ENCODE measurements at regions not wholly inside any gene's neighbourhood (a gene's known extent, or its start where the extent isn't known, plus 50 kb on each side); places are given as distances from the start of the nearest gene placed in this dataset.
A peak's percentile ranks its signal among the peaks of the same experiment; 100 is the strongest.

DNA sequence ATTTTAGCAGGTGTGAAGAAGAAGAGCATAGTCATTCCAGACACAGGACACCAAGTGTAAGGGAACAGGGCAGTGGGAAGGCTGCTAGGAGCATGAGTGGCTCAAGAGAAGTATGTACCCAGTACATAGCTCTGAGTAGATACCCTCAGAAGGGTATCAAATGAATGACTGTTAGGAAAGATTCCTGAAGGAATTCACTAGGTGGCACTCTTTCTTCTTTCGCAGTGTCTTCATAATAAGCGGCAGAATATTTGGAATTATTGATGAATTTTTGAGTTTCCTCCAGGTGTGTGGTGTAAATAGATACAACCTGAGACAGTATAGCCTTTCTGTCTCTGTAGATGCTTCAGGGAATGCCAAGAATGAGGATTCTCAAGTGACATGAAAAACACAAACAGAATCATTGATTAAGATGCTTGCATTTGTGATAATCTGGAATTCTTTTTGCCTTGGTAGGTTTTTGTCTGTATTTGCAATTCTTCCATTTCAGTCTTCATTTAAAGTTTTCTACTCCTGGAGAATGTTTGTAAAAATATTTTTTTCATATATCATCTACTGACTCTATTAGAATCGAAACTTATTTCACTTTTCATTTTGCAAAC, 264.3 kb upstream of the RIMS1 start:
- TF ChIP-seq OVOL2 (CRISPR knock-in tag; IDR thresholded peaks at IDR 0.05; ENCODE audit: borderline replicate concordance): no peak
- POLR2A ChIA-PET: no interaction called here

DNA sequence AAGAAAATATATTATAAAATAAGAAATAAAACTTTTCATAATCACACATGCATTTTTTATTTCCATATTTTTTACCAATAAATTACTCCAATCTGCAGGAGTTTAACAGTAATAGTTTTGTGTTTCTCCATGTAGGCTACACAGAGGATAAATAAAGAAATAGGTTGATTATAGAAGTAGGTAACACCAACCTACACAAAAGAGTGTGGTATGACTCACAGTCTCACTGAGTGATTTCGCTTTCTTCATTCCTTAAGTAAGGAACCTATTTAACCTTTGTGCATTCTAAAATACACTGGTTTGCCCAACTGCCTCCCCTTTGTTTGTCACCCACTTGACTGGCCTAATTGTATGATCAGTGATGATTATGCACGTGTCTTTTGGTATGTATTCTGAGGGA, 244.2 kb upstream of the RIMS1 start:
- H3K27me3 Mint-ChIP-seq (ENCODE audit: low read depth): no peaks in the 10 kb centered on the region
- TF ChIP-seq, protein P1, sequence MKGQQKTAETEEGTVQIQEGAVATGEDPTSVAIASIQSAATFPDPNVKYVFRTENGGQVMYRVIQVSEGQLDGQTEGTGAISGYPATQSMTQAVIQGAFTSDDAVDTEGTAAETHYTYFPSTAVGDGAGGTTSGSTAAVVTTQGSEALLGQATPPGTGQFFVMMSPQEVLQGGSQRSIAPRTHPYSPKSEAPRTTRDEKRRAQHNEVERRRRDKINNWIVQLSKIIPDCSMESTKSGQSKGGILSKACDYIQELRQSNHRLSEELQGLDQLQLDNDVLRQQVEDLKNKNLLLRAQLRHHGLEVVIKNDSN (CRISPR knock-in tag; IDR thresholded peaks at IDR 0.05): no peak
- TF ChIP-seq CREM (CRISPR knock-in tag; IDR thresholded peaks at IDR 0.05) (no peak), TEAD1 (CRISPR knock-in tag; IDR thresholded peaks at IDR 0.05) (no peak), IRF1 (CRISPR knock-in tag; IDR thresholded peaks at IDR 0.05) (no peak), ZNF396 (CRISPR knock-in tag; IDR thresholded peaks at IDR 0.05; ENCODE audit: borderline replicate concordance) (no peak), FOXJ3 (CRISPR knock-in tag; IDR thresholded peaks at IDR 0.05; ENCODE audit: borderline replicate concordance) (no peak), FOXP4 (CRISPR knock-in tag; IDR thresholded peaks at IDR 0.05) (no peak), TEAD4 (CRISPR knock-in tag; IDR thresholded peaks at IDR 0.05) (no peak), CREB1 (CRISPR knock-in tag; IDR thresholded peaks at IDR 0.05) (no peak), RORB (CRISPR knock-in tag; IDR thresholded peaks at IDR 0.05) (no peak), PRRX2 (CRISPR knock-in tag; IDR thresholded peaks at IDR 0.05) (no peak), E2F5 (CRISPR knock-in tag; IDR thresholded peaks at IDR 0.05) (no peak), GRHL2 (CRISPR knock-in tag; IDR thresholded peaks at IDR 0.05; ENCODE audit: insufficient replicate concordance, severe bottlenecking) (no peak), FOXK1 (CRISPR knock-in tag; IDR thresholded peaks at IDR 0.05) (no peak)
- TF ChIP-seq, protein P2, sequence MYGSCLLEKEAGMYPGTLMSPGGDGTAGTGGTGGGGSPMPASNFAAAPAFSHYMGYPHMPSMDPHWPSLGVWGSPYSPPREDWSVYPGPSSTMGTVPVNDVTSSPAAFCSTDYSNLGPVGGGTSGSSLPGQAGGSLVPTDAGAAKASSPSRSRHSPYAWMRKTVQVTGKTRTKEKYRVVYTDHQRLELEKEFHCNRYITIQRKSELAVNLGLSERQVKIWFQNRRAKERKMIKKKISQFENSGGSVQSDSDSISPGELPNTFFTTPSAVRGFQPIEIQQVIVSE (CRISPR knock-in tag; IDR thresholded peaks at IDR 0.05; ENCODE audit: borderline replicate concordance): no peak
- TF ChIP-seq, protein P3, sequence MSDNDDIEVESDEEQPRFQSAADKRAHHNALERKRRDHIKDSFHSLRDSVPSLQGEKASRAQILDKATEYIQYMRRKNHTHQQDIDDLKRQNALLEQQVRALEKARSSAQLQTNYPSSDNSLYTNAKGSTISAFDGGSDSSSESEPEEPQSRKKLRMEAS (CRISPR knock-in tag; IDR thresholded peaks at IDR 0.05): no peak
- H3K36me3 Mint-ChIP-seq: no peaks in the 10 kb centered on the region
- peaks cover 4% of the 10 kb centered on the region for H3K4me1 Mint-ChIP-seq
- H3K27ac Mint-ChIP-seq: no peak overlapping the region
- H3K4me3 Mint-ChIP-seq: no peak overlapping the region
- DNase-seq (ENCODE audit: low spot score) (no peak), ATAC-seq (no peak)
- CTCF ChIA-PET: no interaction called here
- POLR2A ChIA-PET: no interaction called here
- H3K9me3 Mint-ChIP-seq: no peaks in the 10 kb centered on the region

More for the DNA sequence above, 264.3 kb upstream of the RIMS1 start:
- Mint-ChIP-seq H3K27ac (no peak overlapping the region), H3K4me3 (no peak overlapping the region), H3K27me3 (ENCODE audit: low read depth) (peaks cover 3% of the 10 kb centered on the region), H3K9me3 (peaks cover 36% of the 10 kb centered on the region), H3K36me3 (peaks cover 34% of the 10 kb centered on the region), H3K4me1 (no peaks in the 10 kb centered on the region)
- DNase-seq (ENCODE audit: low spot score): no peak
- ATAC-seq: peak; percentile 66
- CTCF ChIA-PET: interaction anchor here (0.7 to 1.0 kb wide), 2 partner anchors 9 to 460 kb away, joined by 3 to 4 read pairs; no protein-coding TSS in a partner anchor

DNA sequence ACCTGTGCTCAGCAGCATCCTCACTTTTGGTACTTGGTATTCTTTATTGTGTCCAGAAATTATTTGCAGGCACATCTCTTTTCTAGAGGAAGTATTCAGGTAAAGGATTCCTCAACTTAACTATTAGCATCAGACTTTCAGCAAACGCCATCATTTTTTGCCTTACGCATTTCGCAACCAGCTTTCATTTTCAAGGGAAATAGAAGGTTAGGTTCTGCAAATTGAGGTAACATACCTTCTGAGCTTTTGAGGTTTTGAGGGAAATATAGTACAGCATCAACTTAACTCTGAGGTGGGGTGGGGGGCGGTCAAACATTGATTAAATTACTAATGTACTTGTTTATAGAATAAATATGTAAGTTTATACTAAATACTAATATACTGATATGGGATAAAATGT, 243.6 kb upstream of the RIMS1 start:
- no peak for TF ChIP-seq ZNF317 (CRISPR knock-in tag; IDR thresholded peaks at IDR 0.05; ENCODE audit: borderline replicate concordance, low read depth)
- TF ChIP-seq SMAD4 (CRISPR knock-in tag; IDR thresholded peaks at IDR 0.05): no peak
- TF ChIP-seq, protein P4, sequence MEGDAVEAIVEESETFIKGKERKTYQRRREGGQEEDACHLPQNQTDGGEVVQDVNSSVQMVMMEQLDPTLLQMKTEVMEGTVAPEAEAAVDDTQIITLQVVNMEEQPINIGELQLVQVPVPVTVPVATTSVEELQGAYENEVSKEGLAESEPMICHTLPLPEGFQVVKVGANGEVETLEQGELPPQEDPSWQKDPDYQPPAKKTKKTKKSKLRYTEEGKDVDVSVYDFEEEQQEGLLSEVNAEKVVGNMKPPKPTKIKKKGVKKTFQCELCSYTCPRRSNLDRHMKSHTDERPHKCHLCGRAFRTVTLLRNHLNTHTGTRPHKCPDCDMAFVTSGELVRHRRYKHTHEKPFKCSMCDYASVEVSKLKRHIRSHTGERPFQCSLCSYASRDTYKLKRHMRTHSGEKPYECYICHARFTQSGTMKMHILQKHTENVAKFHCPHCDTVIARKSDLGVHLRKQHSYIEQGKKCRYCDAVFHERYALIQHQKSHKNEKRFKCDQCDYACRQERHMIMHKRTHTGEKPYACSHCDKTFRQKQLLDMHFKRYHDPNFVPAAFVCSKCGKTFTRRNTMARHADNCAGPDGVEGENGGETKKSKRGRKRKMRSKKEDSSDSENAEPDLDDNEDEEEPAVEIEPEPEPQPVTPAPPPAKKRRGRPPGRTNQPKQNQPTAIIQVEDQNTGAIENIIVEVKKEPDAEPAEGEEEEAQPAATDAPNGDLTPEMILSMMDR (IDR thresholded peaks at IDR 0.05): no peak
- no peak for TF ChIP-seq ZBTB21 (CRISPR knock-in tag; IDR thresholded peaks at IDR 0.05; ENCODE audit: borderline replicate concordance)
- no peak for TF ChIP-seq FOXK1 (CRISPR knock-in tag; IDR thresholded peaks at IDR 0.05)
- TF ChIP-seq NR3C1 (CRISPR knock-in tag; conservative IDR thresholded peaks at IDR 0.05; ENCODE audit: low read depth): no peak
- ChIA-PET CTCF (no interaction called here), POLR2A (no interaction called here)
- H3K4me3 Mint-ChIP-seq: no peak overlapping the region
- ATAC-seq (no peak), DNase-seq (ENCODE audit: low spot score) (no peak)
- peaks cover 4% of the 10 kb centered on the region for H3K4me1 Mint-ChIP-seq
- no peaks in the 10 kb centered on the region for H3K36me3 Mint-ChIP-seq
- no peak overlapping the region for H3K27ac Mint-ChIP-seq
- no peaks in the 10 kb centered on the region for H3K9me3 Mint-ChIP-seq
- no peaks in the 10 kb centered on the region for H3K27me3 Mint-ChIP-seq (ENCODE audit: low read depth)
